HG03521 (cell line): ENCODE measurements at regions not wholly inside any gene's neighbourhood (a gene's known extent, or its start where the extent isn't known, plus 50 kb on each side); places are given as distances from the start of the nearest gene placed in this dataset.

Source experiments
- ATAC-seq: cut with Tn5 transposase; IDR thresholded peaks from one replicate; pipeline ENCODE4 v1.9.1; 2021; ENCODE audit warnings: mild to moderate bottlenecking, moderate library complexity; ENCODE audit not compliant: unreplicated experiment

GRCh38 chr4:123308667-123309066 lies 87.9 kb upstream of the SPRY1 start:
- no peak for ATAC-seq

GRCh38 chr4:123312116-123312515 lies 84.5 kb upstream of the SPRY1 start:
- no peak for ATAC-seq

- no peak for ATAC-seq
Observed at GRCh38 chr4:123312951-123313592, 83.5 kb upstream of the SPRY1 start.

- ATAC-seq = no peak
Observed at GRCh38 chr4:123315617-123316016, 81.0 kb upstream of the SPRY1 start.

- ATAC-seq = no peak
Observed at GRCh38 chr4:123317211-123317610, 79.4 kb upstream of the SPRY1 start.

GRCh38 chr4:123319639-123320038 lies 77.0 kb upstream of the SPRY1 start:
- no peak for ATAC-seq

- no peak for ATAC-seq
Observed at GRCh38 chr4:123323998-123324397, 72.6 kb upstream of the SPRY1 start.

GRCh38 chr4:123325241-123325681 lies 71.3 kb upstream of the SPRY1 start:
- ATAC-seq = peak; percentile 97

GRCh38 chr4:123327346-123327745 lies 69.2 kb upstream of the SPRY1 start:
- ATAC-seq = no peak

GRCh38 chr4:123327846-123328429 lies 68.7 kb upstream of the SPRY1 start:
- no peak for ATAC-seq

GRCh38 chr4:123338715-123339114 lies 57.9 kb upstream of the SPRY1 start:
- no peak for ATAC-seq

- ATAC-seq = no peak
Observed at GRCh38 chr4:123339507-123340380, 56.9 kb upstream of the SPRY1 start.

- no peak for ATAC-seq
Observed at GRCh38 chr4:123340381-123340701, 56.3 kb upstream of the SPRY1 start.

- ATAC-seq = no peak
Observed at GRCh38 chr4:123342498-123342897, 54.1 kb upstream of the SPRY1 start.

- no peak for ATAC-seq
Observed at GRCh38 chr4:123343400-123344041, 53.1 kb upstream of the SPRY1 start.

- ATAC-seq = no peak
Observed at GRCh38 chr4:123345137-123345934, 51.3 kb upstream of the SPRY1 start.

GRCh38 chr4:123345935-123346300 lies 50.7 kb upstream of the SPRY1 start:
- no peak for ATAC-seq

- no peak for ATAC-seq
Observed at GRCh38 chr4:123346330-123346940, 50.2 kb upstream of the SPRY1 start.
